HepG2 (cell line): ENCODE measurements at regions not wholly inside any gene's neighbourhood (a gene's known extent, or its start where the extent isn't known, plus 50 kb on each side); places are given as distances from the start of the nearest gene placed in this dataset.

Experiments used
- ATAC-seq: fragments of 200-7000 bp; cut with Tn5 transposase; 3 replicates; pipeline ENCODE4 v1.9.1; 2020; ENCODE audit warnings: mild to moderate bottlenecking, moderate library complexity
- BruUV-seq: library from RNA; stranded (reverse); fragments of 400-500 nt; replicated peaks from 2 replicates; lab custom pipeline; 2021; lab: Mats Ljungman, UMichigan
- CTCF ChIA-PET: fragments of 300-600 bp; formaldehyde crosslinking; extraction: SDS; loops from one replicate; lab custom pipeline; 2021; ENCODE audit warnings: low total read pairs, inconsistent platforms, low intra/inter-chr PET ratio; lab: Yijun Ruan, JAX
- POLR2A ChIA-PET: fragments of 350-600 bp; sonication (Branson Sonifier 250); formaldehyde crosslinking; loops from one replicate; lab custom pipeline; 2020; ENCODE audit warnings: antibody characterized with exemption, inconsistent platforms; lab: Yijun Ruan, JAX
- DNase-seq: peaks from one replicate; pipeline ENCODE4 v3.0.0-alpha.2; 2015; ENCODE audit warnings: low spot score
- FAIRE-seq: peaks from 3 replicates; lab custom pipeline; 2011; peaks lifted over from hg19 to GRCh38; lab: Jason Lieb, UNC
- H2AFZ ChIP-seq: one replicate; pipeline ENCODE4 v1.6.1; 2011; ENCODE audit warnings: low read length, inconsistent platforms
- H3K27ac ChIP-seq: fragments of 300-600 bp; 3 replicates; pipeline ENCODE4 v1.8.0; 2011; ENCODE audit warnings: mixed run types, mild to moderate bottlenecking, mixed read lengths, low read length, inconsistent platforms; ENCODE audit not compliant: insufficient read depth; ENCODE audit errors: extremely low read length
- H3K27me3 ChIP-seq, 2 experiments: fragments of 200-600 bp in 1 of 2; 2 replicates in 1 of 2; 3 replicates in 1 of 2; pipeline versions ENCODE4 v1.6.0 to v1.8.0; 2011; ENCODE audit warnings: low read length in 2 of 2, mild to moderate bottlenecking in 2 of 2, moderate library complexity in 2 of 2, inconsistent platforms in 1 of 2; ENCODE audit not compliant: insufficient read depth in 2 of 2, control insufficient read depth in 1 of 2
- H3K36me3 ChIP-seq, 2 experiments: fragments of 200-600 bp in 1 of 2; replicated peaks in 1 of 2; 2 replicates in 1 of 2; 3 replicates in 1 of 2; pipeline versions ENCODE4 v1.5.1 to v1.8.0; 2011; ENCODE audit warnings: low read length in 2 of 2, inconsistent platforms in 1 of 2; ENCODE audit not compliant: insufficient read depth in 2 of 2, control insufficient read depth in 1 of 2
- H3K4me1 ChIP-seq: 2 replicates; pipeline ENCODE4 v1.5.1; 2012; ENCODE audit warnings: low read length, inconsistent platforms; ENCODE audit not compliant: insufficient read depth
- H3K4me2 ChIP-seq: 2 replicates; pipeline ENCODE4 v1.6.0; 2011; ENCODE audit warnings: low read depth, low read length, inconsistent platforms
- H3K4me3 ChIP-seq, 3 experiments: fragments of 200-600 bp in 1 of 3; sonication (generic), shearing (Covaris generic) in 1 of 3; replicated peaks in 1 of 3; 2 replicates each; pipeline ENCODE4 v1.5.1; 2011 to 2016; ENCODE audit warnings: low read length in 3 of 3, inconsistent platforms in 2 of 3, low read depth in 2 of 3, mild to moderate bottlenecking in 2 of 3, control low read depth in 1 of 3, mixed read lengths in 1 of 3; ENCODE audit not compliant: insufficient read depth in 1 of 3
- H3K79me2 ChIP-seq: one replicate; pipeline ENCODE4 v1.6.1; 2011; ENCODE audit warnings: low read length, inconsistent platforms; ENCODE audit not compliant: insufficient read depth
- H3K9ac ChIP-seq: 2 replicates; pipeline ENCODE4 v1.6.0; 2011; ENCODE audit warnings: mild to moderate bottlenecking, low read depth, low read length, inconsistent platforms; ENCODE audit not compliant: insufficient read depth
- H3K9me3 ChIP-seq: 2 replicates; pipeline ENCODE4 v1.5.1; 2012; ENCODE audit warnings: mild to moderate bottlenecking, low read length
- H4K20me1 ChIP-seq: 2 replicates; pipeline ENCODE4 v1.6.0; 2011; ENCODE audit warnings: inconsistent platforms, mild to moderate bottlenecking, low read length, moderate library complexity; ENCODE audit not compliant: insufficient read depth
- DDIT3 ChIP-seq: sonication (generic); formaldehyde crosslinking; IDR thresholded peaks from 2 replicates; pipeline ENCODE4 v1.4.0; 2020; ENCODE audit warnings: mild to moderate bottlenecking, missing genetic modification reagents
- HCFC1 ChIP-seq: fragments of 150-350 bp; IDR thresholded peaks from 2 replicates; pipeline ENCODE4 v1.6.1; 2014; ENCODE audit warnings: low read depth, low read length
- ISL2 ChIP-seq: sonication (generic); formaldehyde crosslinking; IDR thresholded peaks from 2 replicates; pipeline ENCODE4 v1.5.0; 2020; ENCODE audit warnings: missing genetic modification reagents
- JUNB ChIP-seq: sonication (generic); formaldehyde crosslinking; IDR thresholded peaks from 2 replicates; pipeline ENCODE4 v1.8.0; 2022; ENCODE audit warnings: missing genetic modification reagents, mild to moderate bottlenecking, borderline replicate concordance
- KAT2B ChIP-seq: fragments of 150-350 bp; IDR thresholded peaks from 2 replicates; pipeline ENCODE4 v1.6.1; 2014; ENCODE audit warnings: low read depth, low read length, borderline replicate concordance
- KAT7 ChIP-seq: IDR thresholded peaks from 2 replicates; pipeline ENCODE4 v1.6.1; 2018; ENCODE audit warnings: borderline replicate concordance, missing compliant biosample characterization
- NR2F1 ChIP-seq, 2 experiments: fragments of 450-650 bp in 1 of 2; formaldehyde crosslinking in 1 of 2; IDR thresholded peaks; 2 replicates each; pipeline versions ENCODE4 v1.5.0 to v1.6.1; 2016 to 2020; ENCODE audit warnings: mild to moderate bottlenecking in 1 of 2, missing compliant biosample characterization in 1 of 2, missing genetic modification reagents in 1 of 2, moderate library complexity in 1 of 2
- TGIF2 ChIP-seq: IDR thresholded peaks from 2 replicates; pipeline ENCODE4 v1.6.1; 2016; ENCODE audit warnings: control low read depth, missing compliant biosample characterization
- ZBTB1 ChIP-seq: sonication (generic); formaldehyde crosslinking; IDR thresholded peaks from 2 replicates; pipeline ENCODE4 v1.4.0; 2020; ENCODE audit warnings: missing genetic modification reagents, borderline replicate concordance
- ZBTB25 ChIP-seq: IDR thresholded peaks from 2 replicates; pipeline ENCODE4 v1.6.1; 2018; ENCODE audit warnings: missing genetic modification reagents
- ZBTB39 ChIP-seq: sonication (generic); formaldehyde crosslinking; IDR thresholded peaks from 2 replicates; pipeline ENCODE4 v1.5.0; 2020; ENCODE audit warnings: missing genetic modification reagents
- ZNF441 ChIP-seq: sonication (generic); formaldehyde crosslinking; IDR thresholded peaks from 2 replicates; pipeline ENCODE4 v1.7.0; 2021; ENCODE audit warnings: missing genetic modification reagents, borderline replicate concordance
- ZNF562 ChIP-seq: sonication (generic); formaldehyde crosslinking; IDR thresholded peaks from 2 replicates; pipeline ENCODE4 v1.8.0; 2022; ENCODE audit warnings: missing genetic modification reagents, borderline replicate concordance
- ZNF770 ChIP-seq: sonication (generic); formaldehyde crosslinking; IDR thresholded peaks from 2 replicates; pipeline ENCODE4 v1.5.0; 2020; ENCODE audit warnings: mild to moderate bottlenecking, missing genetic modification reagents
- WGBS: methylation state at CpG from one replicate; pipeline ENCODE4 v1.1.6; 2017; ENCODE audit warnings: low lambda C conversion rate; 5-methylcytosine and 5-hydroxymethylcytosine counted together
- in situ Hi-C: cut with HindIII; loops from 2 replicates; pipeline ENCODE4 v1.10.0; 2017; ENCODE audit warnings: low pct_unique_long_range_greater_than_20kb; ENCODE audit not compliant: extremely low pct_ligation_motif_present
- intact Hi-C: fragments of 100-400 bp; cut with micrococcal nuclease; formaldehyde crosslinking; loops from one replicate; pipeline ENCODE4 v1.10.0; 2022; ENCODE audit not compliant: unreplicated experiment

- no peak overlapping the region for H3K4me2 ChIP-seq
- H3K36me3 ChIP-seq: no peaks in the 10 kb centered on the region
- intact Hi-C loops (no loop called here), in situ Hi-C loops (no loop called here)
- TF ChIP-seq NR2F1 (CRISPR knock-in tag; IDR thresholded peaks at IDR 0.05): no peak
- no peak overlapping the region for H3K4me3 ChIP-seq
- ChIA-PET POLR2A (no interaction called here), CTCF (no interaction called here)
- peaks cover 0 to 4% of the 10 kb centered on the region in 2 experiments; a peak in 1 of 5 replicates for H3K27me3 ChIP-seq
- H2AFZ ChIP-seq: no peak overlapping the region
- FAIRE-seq (no peak), DNase-seq (peak; percentile 25), ATAC-seq (peak; percentile 51; the same call in 2 of the 3 replicates)
- H4K20me1 ChIP-seq: no peaks in the 10 kb centered on the region
- 0% methylated on average over 2 of the region's 2 CpGs for WGBS
- H3K27ac ChIP-seq: no peak overlapping the region
- H3K79me2 ChIP-seq: no peaks in the 10 kb centered on the region
- H3K4me1 ChIP-seq: no peaks in the 10 kb centered on the region
- H3K9me3 ChIP-seq: no peaks in the 10 kb centered on the region
- H3K9ac ChIP-seq: no peak overlapping the region
- BruUV-seq: no TSS peak
These were observed 113.0 kb upstream of the EYA4 start for GRCh38 chr6:133128191-133128590.

GRCh38 chr6:133129556-133129955, 111.6 kb upstream of the EYA4 start:
- no peak overlapping the region for H2AFZ ChIP-seq
- 0% methylated on average over 1 of the region's 1 CpG for WGBS
- DNase-seq (no peak), FAIRE-seq (no peak), ATAC-seq (no peak)
- H3K4me2 ChIP-seq: no peak overlapping the region
- H4K20me1 ChIP-seq: no peaks in the 10 kb centered on the region
- in situ Hi-C loops (no loop called here), intact Hi-C loops (no loop called here)
- H3K4me1 ChIP-seq: no peaks in the 10 kb centered on the region
- no peaks in the 10 kb centered on the region for H3K79me2 ChIP-seq
- BruUV-seq: no TSS peak
- H3K4me3 ChIP-seq: no peak overlapping the region
- ChIA-PET POLR2A (no interaction called here), CTCF (no interaction called here)
- no peak overlapping the region for H3K27ac ChIP-seq
- H3K27me3 ChIP-seq: peaks cover 0 to 4% of the 10 kb centered on the region in 2 experiments; a peak in 1 of 5 replicates
- H3K36me3 ChIP-seq: no peaks in the 10 kb centered on the region
- no peak overlapping the region for H3K9ac ChIP-seq
- no peaks in the 10 kb centered on the region for H3K9me3 ChIP-seq
- TF ChIP-seq DDIT3: no peak
- TF ChIP-seq TGIF2: no peak
- no peak for TF ChIP-seq ZBTB39 (CRISPR knock-in tag)
- no peak for TF ChIP-seq ZBTB25 (CRISPR knock-in tag)
- no peak for TF ChIP-seq ZNF770 (CRISPR knock-in tag)
- no peak for TF ChIP-seq ISL2
- no peak for TF ChIP-seq KAT2B
- TF ChIP-seq ZNF441 (CRISPR knock-in tag): no peak
- TF ChIP-seq ZBTB1 (CRISPR knock-in tag): no peak
- no peak for TF ChIP-seq HCFC1
- no peak for TF ChIP-seq JUNB (CRISPR knock-in tag)
- no peak for TF ChIP-seq KAT7 (CRISPR knock-in tag)
- no peak for TF ChIP-seq ZNF562 (CRISPR knock-in tag)
